K562 (cell line): ENCODE measurements at regions not wholly inside any gene's neighbourhood (a gene's known extent, or its start where the extent isn't known, plus 50 kb on each side); places are given as distances from the start of the nearest gene placed in this dataset.

Experiments used
- ATAC-seq: fragments of 200-7000 bp; cut with Tn5 transposase; 3 replicates; pipeline ENCODE4 v1.9.1; 2020; ENCODE audit warnings: moderate library complexity
- BruUV-seq: library from RNA; stranded (reverse); fragments of 400-500 nt; replicated peaks from 2 replicates; lab custom pipeline; 2021; lab: Mats Ljungman, UMichigan
- CTCF ChIA-PET: fragments of 300-600 bp; formaldehyde crosslinking; extraction: SDS; loops from one replicate; lab custom pipeline; 2021; ENCODE audit warnings: low intra/inter-chr PET ratio; lab: Yijun Ruan, JAX
- POLR2A ChIA-PET: fragments of 300-600, 350-650 bp; sonication (Branson Sonifier 250); formaldehyde crosslinking; extraction: SDS; loops from one replicate; lab custom pipeline; 2021; ENCODE audit warnings: antibody characterized with exemption, inconsistent platforms; lab: Yijun Ruan, JAX
- DNase-seq, 4 experiments: peaks; one replicate each; pipeline versions ENCODE4 v3.0.0 to v3.0.0-alpha.2; 2011 to 2018; ENCODE audit warnings: low spot score in 3 of 4, mixed read lengths in 3 of 4; ENCODE audit errors: extremely low read depth in 1 of 4
- FAIRE-seq: peaks from 2 replicates; lab custom pipeline; 2011; peaks lifted over from hg19 to GRCh38; lab: Jason Lieb, UNC
- H2AFZ ChIP-seq: 2 replicates; pipeline ENCODE4 v1.6.0; 2011; ENCODE audit warnings: low read depth, low read length, control low read depth, inconsistent platforms
- H3K27ac ChIP-seq: fragments of 200-600 bp; 3 replicates; pipeline ENCODE4 v1.8.0; 2011; ENCODE audit warnings: low read depth, mild to moderate bottlenecking, control low read depth, inconsistent platforms, low read length, moderate library complexity, mixed read lengths; ENCODE audit errors: extremely low read depth
- H3K27me3 ChIP-seq, 2 experiments: fragments of 300-600 bp in 1 of 2; 2 replicates in 1 of 2; 3 replicates in 1 of 2; pipeline versions ENCODE4 v1.6.0 to v1.8.0; 2011; ENCODE audit warnings: inconsistent platforms in 2 of 2, low read length in 2 of 2, mild to moderate bottlenecking in 1 of 2, mixed read lengths in 1 of 2, moderate library complexity in 1 of 2; ENCODE audit not compliant: control insufficient read depth in 2 of 2, insufficient read depth in 2 of 2
- H3K36me3 ChIP-seq: fragments of 300-600 bp; 3 replicates; pipeline ENCODE4 v1.8.0; 2011; ENCODE audit warnings: mild to moderate bottlenecking, low read length, inconsistent platforms; ENCODE audit not compliant: control insufficient read depth, insufficient read depth
- H3K4me1 ChIP-seq, 2 experiments: fragments of 200-600 bp in 1 of 2; replicated peaks in 1 of 2; 2 replicates in 1 of 2; 3 replicates in 1 of 2; pipeline versions ENCODE4 v1.5.1 to v1.8.0; 2011; ENCODE audit warnings: inconsistent platforms in 2 of 2, low read length in 2 of 2, mild to moderate bottlenecking in 1 of 2, mixed read lengths in 1 of 2, moderate library complexity in 1 of 2; ENCODE audit not compliant: control insufficient read depth in 2 of 2, insufficient read depth in 2 of 2
- H3K4me2 ChIP-seq: 2 replicates; pipeline ENCODE4 v1.6.1; 2011; ENCODE audit warnings: low read length, control low read depth, inconsistent platforms, mixed read lengths; ENCODE audit not compliant: insufficient read depth
- H3K4me3 ChIP-seq: fragments of 200-600 bp; sonication (generic), shearing (Covaris generic); 2 replicates; pipeline ENCODE4 v1.5.1; 2016; ENCODE audit warnings: control low read depth, inconsistent platforms
- H3K79me2 ChIP-seq: fragments of 200-600 bp; 3 replicates; pipeline ENCODE4 v1.8.0; 2011; ENCODE audit warnings: low read length, inconsistent platforms; ENCODE audit not compliant: control insufficient read depth, insufficient read depth
- H3K9ac ChIP-seq, 2 experiments: 2 replicates each; pipeline versions ENCODE4 v1.6.0 to v1.6.1; 2011; ENCODE audit warnings: low read depth in 2 of 2, low read length in 2 of 2, control low read depth in 1 of 2, inconsistent platforms in 1 of 2, mild to moderate bottlenecking in 1 of 2, mixed read lengths in 1 of 2; ENCODE audit not compliant: insufficient read depth in 1 of 2
- H3K9me1 ChIP-seq: one replicate; pipeline ENCODE4 v1.6.0; 2011; ENCODE audit warnings: inconsistent platforms, mild to moderate bottlenecking, low read length, moderate library complexity; ENCODE audit not compliant: control insufficient read depth, insufficient read depth
- H3K9me3 ChIP-seq: replicated peaks from 2 replicates; pipeline ENCODE4 v1.5.1; 2011; ENCODE audit warnings: low read depth, low read length, inconsistent platforms; ENCODE audit not compliant: control insufficient read depth, insufficient read depth
- H4K20me1 ChIP-seq: replicated peaks from 2 replicates; pipeline ENCODE4 v1.6.1; 2011; ENCODE audit warnings: low read length, inconsistent platforms, mixed read lengths; ENCODE audit not compliant: control insufficient read depth, insufficient read depth
- BRD9 ChIP-seq: fragments of 450-650 bp; IDR thresholded peaks from 2 replicates; pipeline ENCODE4 v1.6.1; 2018; ENCODE audit warnings: low read depth; ENCODE audit not compliant: partially characterized antibody
- ZC3H4 ChIP-seq: sonication (generic); formaldehyde crosslinking; IDR thresholded peaks from 2 replicates; pipeline ENCODE4 v1.9.0; 2021; ENCODE audit warnings: missing genetic modification reagents, borderline replicate concordance
- WGBS: fragments of 100-300 bp; shearing (Covaris generic); methylation state at CpG from one replicate; pipeline ENCODE4 v1.1.6; 2016; ENCODE audit warnings: low coverage, mixed read lengths; ENCODE audit not compliant: insufficient coverage; ENCODE audit errors: missing lambda C conversion rate; 5-methylcytosine and 5-hydroxymethylcytosine counted together
- in situ Hi-C: fragments of 300-500 bp; cut with MboI; formaldehyde crosslinking; loops from 4 replicates; pipeline ENCODE4 v1.15.0; 2018; ENCODE audit warnings: inconsistent platforms, mixed read lengths
- intact Hi-C: fragments of 100-400 bp; cut with micrococcal nuclease; formaldehyde crosslinking; loops from 2 replicates; pipeline ENCODE4 v1.14.2; 2022
- TF ChIP-seq, protein P1 (sequence below): fragments of 450-650 bp; IDR thresholded peaks from 2 replicates; pipeline ENCODE4 v1.6.1; 2016

DNA sequence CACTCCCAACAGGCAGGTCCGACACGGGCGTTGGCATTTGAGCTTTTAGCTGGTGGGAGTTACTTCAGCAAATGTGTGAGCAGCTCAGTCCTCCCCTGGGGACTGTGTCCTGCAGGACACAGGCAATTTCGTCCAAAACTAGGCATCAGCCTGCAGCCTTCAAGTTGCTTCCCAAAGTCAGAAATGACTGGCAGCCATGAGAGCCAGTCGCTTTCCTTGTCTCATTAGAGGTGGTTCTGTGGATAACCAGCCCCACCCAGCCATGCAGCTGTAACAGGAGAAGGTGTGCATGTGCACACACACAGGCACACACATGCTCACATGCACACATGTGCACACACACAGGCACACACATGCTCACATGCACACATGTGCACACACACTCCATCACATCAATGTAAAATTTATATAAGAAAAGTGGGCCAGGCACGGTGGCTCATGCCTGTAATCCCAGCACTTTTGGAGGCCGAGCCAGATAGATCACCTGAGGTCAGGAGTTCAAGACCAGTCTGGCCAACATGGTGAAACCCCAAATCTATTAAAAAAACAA is 138.8 kb upstream of the TCERG1L start:
- POLR2A ChIA-PET, result interaction anchor here (1.2 kb wide), 1 partner anchor 8 kb away, joined by 3 read pairs; no protein-coding TSS in a partner anchor
- DNase-seq (no peak), FAIRE-seq (no peak), ATAC-seq (no peak)
- in situ Hi-C loops, result no loop called here
- no TSS peak for BruUV-seq
- no peak overlapping the region for H3K27ac ChIP-seq
- peaks cover 0 to 6% of the 10 kb centered on the region in 2 experiments; a peak in 1 of 5 replicates for H3K27me3 ChIP-seq
- no peak overlapping the region for H3K9ac ChIP-seq
- TF ChIP-seq, protein P1, sequence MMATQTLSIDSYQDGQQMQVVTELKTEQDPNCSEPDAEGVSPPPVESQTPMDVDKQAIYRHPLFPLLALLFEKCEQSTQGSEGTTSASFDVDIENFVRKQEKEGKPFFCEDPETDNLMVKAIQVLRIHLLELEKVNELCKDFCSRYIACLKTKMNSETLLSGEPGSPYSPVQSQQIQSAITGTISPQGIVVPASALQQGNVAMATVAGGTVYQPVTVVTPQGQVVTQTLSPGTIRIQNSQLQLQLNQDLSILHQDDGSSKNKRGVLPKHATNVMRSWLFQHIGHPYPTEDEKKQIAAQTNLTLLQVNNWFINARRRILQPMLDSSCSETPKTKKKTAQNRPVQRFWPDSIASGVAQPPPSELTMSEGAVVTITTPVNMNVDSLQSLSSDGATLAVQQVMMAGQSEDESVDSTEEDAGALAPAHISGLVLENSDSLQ, result peak; percentile 26; the same call in 1 of the 2 replicates
- TF ChIP-seq ZC3H4 (CRISPR knock-in tag), result no peak
- no peak for TF ChIP-seq BRD9
- H3K36me3 ChIP-seq, result no peaks in the 10 kb centered on the region
- peaks cover 0 to 10% of the 10 kb centered on the region in 2 experiments; a peak in 1 of 5 replicates for H3K4me1 ChIP-seq
- H3K79me2 ChIP-seq, result no peaks in the 10 kb centered on the region
- H4K20me1 ChIP-seq, result no peaks in the 10 kb centered on the region
- no peak overlapping the region for H3K4me2 ChIP-seq
- no peak overlapping the region for H3K4me3 ChIP-seq
- no peak overlapping the region for H2AFZ ChIP-seq
- no peaks in the 10 kb centered on the region for H3K9me3 ChIP-seq
- CTCF ChIA-PET, result interaction anchor here (0.6 kb wide), 1 partner anchor 203 kb away, joined by 3 read pairs; no protein-coding TSS in a partner anchor
- intact Hi-C loops, result loop anchor here (10.0 kb wide), 1 partner anchor 425 kb away; no protein-coding TSS in a partner anchor
- WGBS, result 0% methylated on average over 3 of the region's 7 CpGs
- no peaks in the 10 kb centered on the region for H3K9me1 ChIP-seq
